Uterus (tissue), 3 donors: ENCODE measurements at regions not wholly inside any gene's neighbourhood (a gene's known extent, or its start where the extent isn't known, plus 50 kb on each side); places are given as distances from the start of the nearest gene placed in this dataset.

Experiments used
- DNase-seq, 2 donors: peaks; one replicate each; pipeline ENCODE4 v3.0.0-alpha.2; 2019 to 2020
- H3K27ac ChIP-seq, 2 donors: fragments of 200-600 bp; sonication (generic); 1 replicate in 1 of 2; 2 replicates in 1 of 2; pipeline ENCODE4 v1.5.1; 2016 to 2018
- H3K27me3 ChIP-seq, 2 donors: fragments of 200-600 bp; sonication (generic); one replicate each; pipeline ENCODE4 v1.5.1; 2018 to 2019; ENCODE audit warnings: control low read depth in 1 of 2
- H3K36me3 ChIP-seq, 2 donors: fragments of 200-600 bp; sonication (generic); one replicate each; pipeline ENCODE4 v1.5.1; 2019; ENCODE audit warnings: control low read depth in 1 of 2
- H3K4me1 ChIP-seq, 2 donors: fragments of 200-600 bp; sonication (generic); one replicate each; pipeline ENCODE4 v1.5.1; 2018 to 2019; ENCODE audit warnings: control low read depth in 1 of 2
- H3K4me3 ChIP-seq, 2 donors: fragments of 200-600 bp; sonication (generic); 1 replicate in 1 of 2; 2 replicates in 1 of 2; pipeline ENCODE4 v1.5.1; 2018 to 2019; ENCODE audit warnings: mild to moderate bottlenecking in 1 of 2
- H3K9me3 ChIP-seq, 2 donors: fragments of 200-600 bp; sonication (generic); one replicate each; pipeline ENCODE4 v1.5.1; 2019; ENCODE audit warnings: control low read depth in 1 of 2
- POLR2A ChIP-seq, 2 donors: fragments of 450-650 bp; IDR thresholded peaks; one replicate each; pipeline ENCODE4 v1.6.1; 2016; ENCODE audit warnings: antibody characterized with exemption in 2 of 2, mild to moderate bottlenecking in 1 of 2, moderate library complexity in 1 of 2
- intact Hi-C: fragments of 100-400 bp; cut with DNase I; formaldehyde crosslinking; loops from one replicate; pipeline ENCODE4 v1.15.1; 2023; ENCODE audit warnings: low total_unique reads
- TF ChIP-seq, protein P1 (sequence below), 4 experiments: fragments of 200-600 bp in 2 of 4; fragments of 450-650 bp in 2 of 4; sonication (generic) in 2 of 4; IDR thresholded peaks; one replicate each; pipeline ENCODE4 v1.5.1; 2016 to 2019; ENCODE audit warnings: antibody characterized with exemption in 4 of 4, mild to moderate bottlenecking in 2 of 4, moderate library complexity in 1 of 4
- donor health status: DM: yes; HTN: yes; CAD: no.

DNA sequence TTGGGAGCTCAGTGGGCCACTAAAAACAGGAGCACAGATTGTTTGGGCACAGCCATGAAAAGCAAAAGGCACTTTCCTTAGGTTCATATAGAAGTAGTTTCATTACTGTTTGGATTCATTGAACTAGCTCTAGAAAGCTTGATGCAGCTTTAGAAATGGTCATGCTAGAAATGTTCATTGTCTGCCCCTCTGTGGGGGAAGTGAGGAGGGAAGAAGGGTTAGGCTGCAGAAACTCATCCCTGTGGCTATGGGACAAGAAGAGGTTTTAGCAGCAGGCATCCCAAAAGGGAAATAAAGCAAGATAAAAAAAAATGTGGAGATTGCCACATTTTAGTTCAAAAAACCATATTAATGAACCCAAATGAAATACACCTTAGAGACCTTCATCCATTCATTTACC is 359.6 kb upstream of the PTBP2 start:
- no peaks in the 10 kb centered on the region for H3K9me3 ChIP-seq

DNA sequence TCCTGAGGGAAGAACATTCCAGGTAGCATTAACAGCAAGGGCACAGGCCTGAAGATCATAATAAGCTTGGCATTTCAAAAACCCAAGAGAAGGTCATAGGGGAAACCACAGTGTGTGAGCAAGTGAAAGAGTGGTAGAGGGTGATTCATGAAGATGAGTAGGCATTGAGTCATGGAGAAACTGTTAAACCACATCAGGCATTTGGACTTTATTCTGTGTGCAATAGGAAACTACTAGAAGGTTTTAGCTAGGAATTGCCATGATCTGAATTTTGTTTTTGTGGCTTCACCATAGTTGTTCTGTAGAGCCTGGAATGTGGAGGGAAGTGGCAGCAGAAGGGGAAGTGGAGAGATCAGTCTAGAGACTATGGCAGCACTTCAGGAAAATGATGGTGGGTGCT is 359.0 kb upstream of the PTBP2 start:
- no peak for DNase-seq
- Histone ChIP-seq H3K4me1 (no peaks in the 10 kb centered on the region), H3K9me3 (no peaks in the 10 kb centered on the region), H3K36me3 (no peaks in the 10 kb centered on the region), H3K4me3 (no peak overlapping the region), H3K27ac (no peak overlapping the region), H3K27me3 (no peaks in the 10 kb centered on the region)
- TF ChIP-seq, protein P1, sequence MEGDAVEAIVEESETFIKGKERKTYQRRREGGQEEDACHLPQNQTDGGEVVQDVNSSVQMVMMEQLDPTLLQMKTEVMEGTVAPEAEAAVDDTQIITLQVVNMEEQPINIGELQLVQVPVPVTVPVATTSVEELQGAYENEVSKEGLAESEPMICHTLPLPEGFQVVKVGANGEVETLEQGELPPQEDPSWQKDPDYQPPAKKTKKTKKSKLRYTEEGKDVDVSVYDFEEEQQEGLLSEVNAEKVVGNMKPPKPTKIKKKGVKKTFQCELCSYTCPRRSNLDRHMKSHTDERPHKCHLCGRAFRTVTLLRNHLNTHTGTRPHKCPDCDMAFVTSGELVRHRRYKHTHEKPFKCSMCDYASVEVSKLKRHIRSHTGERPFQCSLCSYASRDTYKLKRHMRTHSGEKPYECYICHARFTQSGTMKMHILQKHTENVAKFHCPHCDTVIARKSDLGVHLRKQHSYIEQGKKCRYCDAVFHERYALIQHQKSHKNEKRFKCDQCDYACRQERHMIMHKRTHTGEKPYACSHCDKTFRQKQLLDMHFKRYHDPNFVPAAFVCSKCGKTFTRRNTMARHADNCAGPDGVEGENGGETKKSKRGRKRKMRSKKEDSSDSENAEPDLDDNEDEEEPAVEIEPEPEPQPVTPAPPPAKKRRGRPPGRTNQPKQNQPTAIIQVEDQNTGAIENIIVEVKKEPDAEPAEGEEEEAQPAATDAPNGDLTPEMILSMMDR (IDR thresholded peaks at IDR 0.05): no peak
- no peak for TF ChIP-seq POLR2A (IDR thresholded peaks at IDR 0.05)
- intact Hi-C loops: no loop called here

More for the DNA sequence above, 359.6 kb upstream of the PTBP2 start:
- Histone ChIP-seq H3K36me3 (no peaks in the 10 kb centered on the region), H3K4me1 (no peaks in the 10 kb centered on the region), H3K27ac (no peak overlapping the region), H3K4me3 (no peak overlapping the region), H3K27me3 (no peaks in the 10 kb centered on the region)
- intact Hi-C loops: no loop called here
- no peak for TF ChIP-seq POLR2A (IDR thresholded peaks at IDR 0.05)
- TF ChIP-seq, protein P1 (IDR thresholded peaks at IDR 0.05): no peak
- DNase-seq: no peak

DNA sequence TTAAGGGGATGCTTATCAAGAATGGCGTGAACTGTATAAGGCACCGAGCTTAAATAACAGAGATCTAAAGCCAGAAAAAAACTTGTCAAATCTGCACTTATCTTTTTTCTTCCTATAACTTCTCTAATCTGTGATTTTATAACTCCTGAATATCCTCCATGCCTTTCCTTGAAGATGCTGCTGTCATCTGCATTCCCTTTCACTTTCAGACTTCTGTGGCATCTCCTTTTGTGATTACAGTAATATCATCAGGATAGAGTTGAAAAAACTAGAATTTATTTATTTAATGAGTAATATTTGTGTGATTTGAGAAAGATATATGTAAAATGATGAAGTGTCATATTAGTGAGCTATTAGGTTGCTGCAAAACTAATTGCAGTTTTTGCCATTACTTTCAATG is 357.8 kb upstream of the PTBP2 start:
- H3K27me3 ChIP-seq: no peaks in the 10 kb centered on the region
- intact Hi-C loops: no loop called here
- no peak overlapping the region for H3K4me3 ChIP-seq
- H3K27ac ChIP-seq: no peak overlapping the region
- H3K4me1 ChIP-seq: no peaks in the 10 kb centered on the region
- TF ChIP-seq, protein P1 (IDR thresholded peaks at IDR 0.05): no peak
- no peak for TF ChIP-seq POLR2A (IDR thresholded peaks at IDR 0.05)
- no peak for DNase-seq
- H3K36me3 ChIP-seq: no peaks in the 10 kb centered on the region
- no peaks in the 10 kb centered on the region for H3K9me3 ChIP-seq

DNA sequence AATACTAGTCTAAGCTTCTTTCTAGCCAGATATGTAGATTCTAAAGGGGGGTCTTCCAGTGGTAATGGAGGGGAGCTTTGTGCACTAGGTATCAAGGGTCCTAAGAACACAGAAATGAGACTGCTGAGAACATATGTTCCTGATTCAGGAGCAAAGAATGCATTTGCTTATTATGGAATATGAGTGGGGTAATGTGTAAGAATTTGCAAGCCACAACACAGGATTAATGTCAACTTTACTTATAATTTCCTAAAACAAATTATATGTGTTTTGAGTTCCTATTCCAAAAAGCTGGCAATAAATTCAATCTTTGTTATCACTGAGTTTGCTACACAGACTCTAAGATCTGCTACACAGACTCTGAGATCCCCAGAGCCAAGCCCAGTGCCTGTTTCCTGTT is 357.0 kb upstream of the PTBP2 start:
- Histone ChIP-seq H3K27me3 (no peaks in the 10 kb centered on the region), H3K9me3 (no peaks in the 10 kb centered on the region), H3K4me3 (no peak overlapping the region), H3K36me3 (no peaks in the 10 kb centered on the region), H3K4me1 (no peaks in the 10 kb centered on the region), H3K27ac (no peak overlapping the region)
- TF ChIP-seq, protein P1 (IDR thresholded peaks at IDR 0.05): no peak
- TF ChIP-seq POLR2A (IDR thresholded peaks at IDR 0.05): no peak
- intact Hi-C loops: no loop called here
- no peak for DNase-seq

DNA sequence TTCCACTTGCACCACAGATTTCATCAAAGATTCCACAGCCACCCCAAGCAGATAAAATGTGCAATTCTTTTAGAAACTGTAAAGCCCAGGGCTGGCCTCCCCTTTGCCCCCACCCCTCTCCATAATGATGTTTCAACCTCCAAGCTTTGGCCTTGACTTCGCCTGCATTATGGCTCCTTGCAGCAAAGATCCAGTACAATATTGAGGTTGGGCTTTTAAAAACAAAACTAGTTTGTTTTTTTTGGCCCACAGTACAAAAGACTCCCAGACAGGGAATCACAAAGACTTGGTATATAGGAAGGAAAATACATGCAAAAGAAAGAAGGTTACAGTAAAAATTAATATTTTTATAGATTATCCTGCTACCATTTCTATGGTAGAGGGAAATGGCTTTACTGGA is 356.5 kb upstream of the PTBP2 start:
- Histone ChIP-seq H3K9me3 (no peaks in the 10 kb centered on the region), H3K27ac (no peak overlapping the region), H3K27me3 (no peaks in the 10 kb centered on the region), H3K4me3 (no peak overlapping the region), H3K36me3 (no peaks in the 10 kb centered on the region), H3K4me1 (no peaks in the 10 kb centered on the region)
- intact Hi-C loops: no loop called here
- TF ChIP-seq, protein P1 (IDR thresholded peaks at IDR 0.05): no peak
- TF ChIP-seq POLR2A (IDR thresholded peaks at IDR 0.05): no peak
- no peak for DNase-seq
